Activated T-helper 1 cell treated with anti-CD3 and anti-CD28 coated beads, Interleukin-12 subunit alpha, Interleukin-12 subunit beta, Interleukin-2, Interleukin-4 antibody, amounts not matched to agents 30 ng/mL and 10 ng/mL and 1 ng/mL, durations not matched to agents 14 hours and 24 hours and 36 hours (primary cell): ENCODE measurements at regions not wholly inside any gene's neighbourhood (a gene's known extent, or its start where the extent isn't known, plus 50 kb on each side); places are given as distances from the start of the nearest gene placed in this dataset.

Source experiments
- DNase-seq: peaks from one replicate; pipeline ENCODE4 v3.0.0; 2021; ENCODE audit warnings: low spot score
- H3K27ac Mint-ChIP-seq: one replicate; pipeline ENCODE4 v1.8.0; 2021; ENCODE audit warnings: mild to moderate bottlenecking, mixed read lengths
- H3K27me3 Mint-ChIP-seq: one replicate; pipeline ENCODE4 v1.8.0; 2022; ENCODE audit warnings: mild to moderate bottlenecking, moderate library complexity, mixed read lengths; ENCODE audit not compliant: insufficient read depth
- H3K36me3 Mint-ChIP-seq: one replicate; pipeline ENCODE4 v1.8.0; 2021; ENCODE audit warnings: low read depth, mixed read lengths
- H3K4me1 Mint-ChIP-seq: one replicate; pipeline ENCODE4 v1.8.0; 2021; ENCODE audit warnings: low read depth, mixed read lengths
- H3K4me3 Mint-ChIP-seq: one replicate; pipeline ENCODE4 v1.8.0; 2021; ENCODE audit warnings: mild to moderate bottlenecking, moderate library complexity, mixed read lengths
- H3K9me3 Mint-ChIP-seq: one replicate; pipeline ENCODE4 v1.8.0; 2021; ENCODE audit warnings: mixed read lengths
- intact Hi-C: fragments of 100-400 bp; cut with micrococcal nuclease; formaldehyde crosslinking; loops from one replicate; pipeline ENCODE4 v1.15.1; 2024

DNA sequence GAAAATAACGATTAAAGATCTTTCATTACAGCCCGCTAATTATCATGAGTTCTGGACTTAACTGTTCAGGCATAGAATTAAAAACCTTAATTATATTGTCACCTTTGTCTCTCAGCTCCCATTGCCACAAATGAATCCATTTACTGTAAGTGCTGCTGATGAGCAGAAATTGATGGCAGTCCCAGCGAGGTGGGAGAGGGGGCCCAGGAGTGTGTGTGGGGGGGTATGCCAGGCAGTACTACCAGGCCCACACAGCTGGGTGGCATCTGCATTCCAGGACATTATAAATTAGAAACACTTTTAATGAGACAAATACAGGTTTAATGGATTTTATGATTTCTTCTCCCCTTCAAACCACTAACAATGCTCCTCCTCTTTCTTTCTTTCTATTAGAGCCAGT lies 196.0 kb downstream of the MELK start:
- Mint-ChIP-seq H3K4me1 (no peaks in the 10 kb centered on the region), H3K4me3 (no peak overlapping the region)
- intact Hi-C loops: loop anchor here (5.0 kb wide), 1 partner anchor 354 kb away; the partner anchor contains the start of gene ZCCHC7

DNA sequence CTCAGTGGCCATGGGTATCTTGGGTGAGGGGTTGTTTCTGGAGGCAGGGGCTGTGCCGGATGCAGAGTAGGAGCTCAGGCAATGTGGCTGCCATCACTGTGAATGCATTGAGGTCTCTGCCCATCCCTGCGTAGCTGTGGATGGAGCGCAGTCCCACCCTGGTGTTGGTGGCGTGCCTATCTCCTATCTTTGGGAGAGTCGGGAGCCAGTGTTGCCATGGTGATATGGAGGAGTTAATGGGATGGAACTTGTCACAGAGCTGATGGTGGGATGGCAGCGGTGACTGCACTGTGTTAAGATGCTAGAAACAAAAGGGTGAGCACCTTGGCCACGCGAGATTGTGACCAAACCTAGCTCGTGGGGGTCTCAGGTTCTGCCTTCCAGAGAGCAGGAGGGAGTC lies 197.3 kb downstream of the MELK start:
- Mint-ChIP-seq H3K4me1 (no peaks in the 10 kb centered on the region), H3K36me3 (no peaks in the 10 kb centered on the region), H3K27me3 (peaks cover 4% of the 10 kb centered on the region), H3K9me3 (no peaks in the 10 kb centered on the region), H3K27ac (no peak overlapping the region), H3K4me3 (no peak overlapping the region)
- DNase-seq: no peak
- intact Hi-C loops: no loop called here

More for the DNA sequence above, 196.0 kb downstream of the MELK start:
- no peaks in the 10 kb centered on the region for H3K36me3 Mint-ChIP-seq
- H3K27me3 Mint-ChIP-seq: peaks cover 4% of the 10 kb centered on the region
- H3K27ac Mint-ChIP-seq: no peak overlapping the region
- no peak for DNase-seq
- H3K9me3 Mint-ChIP-seq: no peaks in the 10 kb centered on the region

DNA sequence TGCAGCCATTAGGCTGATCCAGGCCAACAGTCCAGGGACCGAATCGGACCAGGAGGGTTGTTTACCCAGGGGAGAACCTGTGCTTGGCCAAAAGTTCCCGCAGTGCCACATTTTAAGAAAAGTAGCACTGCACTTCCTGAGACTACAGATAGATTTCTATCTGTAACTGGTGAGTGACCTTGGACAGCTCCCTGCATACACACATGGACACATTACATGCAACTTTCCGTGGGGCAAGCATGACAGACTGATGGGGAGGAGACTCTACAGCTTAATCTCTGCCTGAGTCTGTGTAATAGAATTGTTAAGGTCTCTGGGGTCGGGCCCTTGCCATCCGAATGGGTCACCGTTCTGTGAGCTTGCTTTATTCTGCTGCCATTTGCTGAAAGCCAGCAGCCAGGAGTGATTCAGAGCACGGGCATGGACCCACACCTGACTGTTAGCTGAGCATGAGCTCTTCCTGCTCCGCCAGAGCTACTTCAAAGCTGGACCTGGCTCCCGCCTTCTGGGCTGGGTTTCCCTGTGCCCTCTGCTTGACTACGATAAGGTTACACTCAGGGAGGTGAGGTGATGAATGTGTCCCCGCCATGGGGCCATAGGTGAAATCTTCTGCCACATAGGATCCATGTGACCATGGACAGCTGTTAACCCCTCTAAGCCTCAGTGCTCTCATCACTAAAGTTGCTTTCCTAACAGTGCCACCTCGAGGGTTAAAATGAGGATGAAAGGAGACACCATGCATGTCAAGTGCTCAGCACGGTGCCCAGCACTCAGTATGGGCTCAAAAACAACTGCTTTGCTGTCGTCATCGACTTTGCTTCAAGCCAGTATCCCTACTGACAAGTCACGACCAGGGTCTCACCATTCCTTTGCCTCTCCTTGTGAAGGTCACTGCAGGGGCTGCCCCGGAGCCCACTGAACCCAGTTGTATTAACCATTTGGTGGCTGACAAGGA lies 200.0 kb downstream of the MELK start:
- H3K36me3 Mint-ChIP-seq: no peaks in the 10 kb centered on the region
- DNase-seq: no peak
- no peaks in the 10 kb centered on the region for H3K27me3 Mint-ChIP-seq
- H3K4me3 Mint-ChIP-seq: no peak overlapping the region
- no peak overlapping the region for H3K27ac Mint-ChIP-seq
- H3K4me1 Mint-ChIP-seq: no peaks in the 10 kb centered on the region
- intact Hi-C loops: no loop called here
- H3K9me3 Mint-ChIP-seq: no peaks in the 10 kb centered on the region

DNA sequence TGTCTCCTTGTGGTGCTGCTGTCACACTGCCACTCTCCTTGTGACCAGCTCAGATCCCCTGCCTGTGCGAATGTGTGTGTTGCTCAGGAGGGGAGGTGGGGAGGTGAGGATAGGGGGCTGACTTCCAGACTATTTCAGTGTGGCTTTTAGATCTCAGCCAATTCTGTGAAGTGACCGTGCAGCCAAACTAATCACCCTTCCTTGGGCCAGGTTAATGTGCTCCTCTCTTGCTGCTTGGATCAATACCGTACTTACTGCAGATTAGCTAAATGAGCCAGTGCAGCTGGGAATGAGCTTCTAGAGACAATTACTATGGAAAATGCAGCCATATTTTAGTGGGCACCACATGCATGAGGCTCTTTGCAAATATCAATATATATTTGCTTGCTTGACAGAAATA lies 206.0 kb downstream of the MELK start:
- Mint-ChIP-seq H3K4me3 (no peak overlapping the region), H3K36me3 (no peaks in the 10 kb centered on the region), H3K27me3 (peaks cover 17% of the 10 kb centered on the region), H3K9me3 (no peaks in the 10 kb centered on the region), H3K27ac (no peak overlapping the region), H3K4me1 (no peaks in the 10 kb centered on the region)
- intact Hi-C loops: no loop called here
- no peak for DNase-seq

DNA sequence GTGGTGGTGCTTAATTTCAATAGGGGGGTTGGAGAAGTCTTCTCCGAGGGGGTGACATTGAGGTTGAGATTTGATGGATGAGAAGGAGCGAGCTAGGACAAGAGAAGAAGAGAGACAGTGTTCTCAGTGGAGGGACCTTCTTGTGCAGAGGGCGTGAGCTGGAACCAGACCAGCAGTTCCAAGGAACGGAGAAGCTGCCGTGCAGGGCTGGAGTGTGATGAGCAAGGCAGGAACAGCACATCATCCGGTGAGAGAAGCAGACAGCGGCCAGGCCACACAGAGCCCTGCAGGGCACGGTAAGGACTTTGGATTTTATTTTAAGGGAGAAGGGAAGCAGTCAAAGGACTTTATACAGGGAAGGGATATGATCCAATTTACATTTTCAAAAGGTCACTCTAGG lies 206.9 kb downstream of the MELK start:
- Mint-ChIP-seq H3K36me3 (no peaks in the 10 kb centered on the region), H3K27me3 (peaks cover 17% of the 10 kb centered on the region), H3K4me1 (no peaks in the 10 kb centered on the region), H3K4me3 (no peak overlapping the region), H3K27ac (no peak overlapping the region), H3K9me3 (no peaks in the 10 kb centered on the region)
- DNase-seq: no peak
- intact Hi-C loops: no loop called here

DNA sequence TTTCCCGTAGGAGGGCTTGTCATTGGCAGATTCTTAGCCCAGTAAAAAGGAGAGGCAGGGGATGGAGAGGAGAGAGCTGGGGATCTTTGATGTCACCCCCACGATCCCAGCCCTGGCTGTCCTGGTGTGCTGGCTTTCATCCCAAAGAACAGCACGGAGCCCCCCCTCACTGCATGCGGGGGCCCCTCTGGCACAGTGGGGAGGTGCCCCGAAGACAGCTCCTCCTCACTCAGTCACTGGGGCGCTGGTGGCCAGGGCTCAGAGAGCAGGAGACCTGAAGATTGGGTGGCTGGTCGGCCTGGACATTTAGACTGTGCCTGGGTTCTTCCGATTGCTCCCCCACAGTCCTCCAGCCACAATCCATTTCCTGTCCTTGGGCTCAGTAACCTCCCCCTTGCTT lies 207.5 kb downstream of the MELK start:
- Mint-ChIP-seq H3K4me3 (no peak overlapping the region), H3K27me3 (peaks cover 17% of the 10 kb centered on the region), H3K4me1 (no peaks in the 10 kb centered on the region), H3K36me3 (no peaks in the 10 kb centered on the region), H3K27ac (no peak overlapping the region), H3K9me3 (no peaks in the 10 kb centered on the region)
- DNase-seq: no peak
- intact Hi-C loops: no loop called here

DNA sequence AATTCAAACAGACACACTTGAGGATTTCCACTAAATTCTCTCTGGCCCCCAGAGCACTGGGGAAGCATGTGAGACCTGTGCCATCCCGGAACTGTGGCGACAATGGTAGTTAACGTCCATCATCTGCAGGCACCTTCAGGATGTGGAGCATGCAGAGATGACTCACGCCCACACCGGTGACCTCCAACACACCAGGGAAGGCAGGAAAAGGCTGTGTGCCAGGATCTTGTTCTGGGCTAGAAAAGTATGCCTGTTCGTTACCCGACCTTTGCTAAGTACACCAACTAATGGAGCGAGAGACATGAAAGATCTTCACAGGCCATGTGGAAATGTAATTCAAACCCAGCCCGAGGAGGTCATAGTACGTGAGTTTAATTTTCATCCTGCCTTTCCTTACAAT lies 208.8 kb downstream of the MELK start:
- no peak for DNase-seq
- H3K9me3 Mint-ChIP-seq: no peaks in the 10 kb centered on the region
- intact Hi-C loops: no loop called here
- H3K27ac Mint-ChIP-seq: no peak overlapping the region
- H3K27me3 Mint-ChIP-seq: peaks cover 17% of the 10 kb centered on the region
- no peaks in the 10 kb centered on the region for H3K4me1 Mint-ChIP-seq
- H3K36me3 Mint-ChIP-seq: no peaks in the 10 kb centered on the region
- H3K4me3 Mint-ChIP-seq: no peak overlapping the region
